Stimulated activated naive B cell treated with anti-CD40 and anti-IgM and Interleukin-4, amounts not matched to agents 10 μg/mL and 1 μg/mL and 100 μg/mL, for 72 hours (primary cell): ENCODE measurements at regions not wholly inside any gene's neighbourhood (a gene's known extent, or its start where the extent isn't known, plus 50 kb on each side); places are given as distances from the start of the nearest gene placed in this dataset.

Experiments
- ATAC-seq, 2 donors: fragments of 150-1000 bp; cut with Tn5 transposase; replicated peaks; 2 replicates each; pipeline ENCODE4 v1.10.0; 2021; ENCODE audit warnings: moderate library complexity in 1 of 2
- DNase-seq: peaks from one replicate; pipeline ENCODE4 v3.0.0; 2021
- H3K27ac Mint-ChIP-seq: one replicate; pipeline ENCODE4 v1.8.0; 2022; ENCODE audit warnings: mild to moderate bottlenecking, mixed read lengths
- H3K27me3 Mint-ChIP-seq, 2 donors: one replicate each; pipeline ENCODE4 v1.8.0; 2022; ENCODE audit warnings: mixed read lengths in 2 of 2
- H3K36me3 Mint-ChIP-seq, 2 donors: one replicate each; pipeline ENCODE4 v1.8.0; 2022; ENCODE audit warnings: mixed read lengths in 2 of 2, mild to moderate bottlenecking in 1 of 2
- H3K4me1 Mint-ChIP-seq, 2 donors: one replicate each; pipeline ENCODE4 v1.8.0; 2022; ENCODE audit warnings: mixed read lengths in 2 of 2, mild to moderate bottlenecking in 1 of 2
- H3K4me3 Mint-ChIP-seq, 2 donors: one replicate each; pipeline ENCODE4 v1.8.0; 2022; ENCODE audit warnings: mild to moderate bottlenecking in 2 of 2, mixed read lengths in 2 of 2, moderate library complexity in 1 of 2
- H3K9me3 Mint-ChIP-seq, 2 donors: one replicate each; pipeline ENCODE4 v1.8.0; 2022; ENCODE audit warnings: mixed read lengths in 2 of 2, mild to moderate bottlenecking in 1 of 2

GRCh38 chr5:111606194-111606593 is 93.9 kb upstream of the STARD4 start:
- Mint-ChIP-seq H3K27ac (no peak overlapping the region), H3K36me3 (no peaks in the 10 kb centered on the region), H3K4me1 (no peaks in the 10 kb centered on the region), H3K27me3 (no peaks in the 10 kb centered on the region), H3K4me3 (no peak overlapping the region), H3K9me3 (peaks cover 2 to 5% of the 10 kb centered on the region in 2 donors)
- ATAC-seq (no peak), DNase-seq (no peak)

GRCh38 chr5:111603446-111603827 is 91.1 kb upstream of the STARD4 start:
- Mint-ChIP-seq H3K27ac (no peak overlapping the region), H3K36me3 (no peaks in the 10 kb centered on the region), H3K27me3 (no peaks in the 10 kb centered on the region), H3K4me1 (no peaks in the 10 kb centered on the region), H3K4me3 (no peak overlapping the region), H3K9me3 (no peaks in the 10 kb centered on the region)
- ATAC-seq: no peak
- DNase-seq: no peak

DNA sequence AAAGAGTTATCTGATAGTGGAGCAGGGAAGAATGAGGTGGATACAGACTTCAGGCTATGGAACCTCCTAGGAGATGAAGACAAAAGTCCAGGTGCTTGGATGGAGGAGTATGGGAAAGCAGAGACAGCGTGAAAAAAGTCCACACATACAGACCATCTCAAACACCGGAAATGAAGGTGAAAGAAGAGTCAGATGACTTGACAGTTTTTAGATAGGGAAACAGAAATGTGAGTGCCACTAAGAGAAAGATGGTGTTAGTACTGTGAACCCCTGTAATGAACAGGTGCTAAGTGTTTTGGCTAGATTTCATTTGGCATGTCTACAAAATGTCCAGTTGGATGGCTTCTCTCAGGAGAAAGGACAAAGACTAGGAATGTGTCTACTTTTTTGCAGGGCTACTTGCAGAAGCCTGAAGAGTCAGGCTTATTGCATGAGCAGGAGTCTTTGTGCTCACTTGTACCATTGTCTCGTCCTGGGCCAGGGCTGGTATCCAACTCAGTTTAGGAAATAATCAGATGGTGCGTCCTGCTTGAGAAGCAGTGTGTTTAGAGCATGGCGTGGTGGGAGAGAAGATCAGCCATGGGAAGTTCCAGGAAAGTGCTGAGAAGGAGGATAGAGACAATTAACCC is 90.6 kb upstream of the STARD4 start:
- no peaks in the 10 kb centered on the region for H3K27me3 Mint-ChIP-seq
- no peak for ATAC-seq
- no peaks in the 10 kb centered on the region for H3K4me1 Mint-ChIP-seq
- H3K9me3 Mint-ChIP-seq: no peaks in the 10 kb centered on the region
- no peak overlapping the region for H3K27ac Mint-ChIP-seq
- DNase-seq: no peak
- no peaks in the 10 kb centered on the region for H3K36me3 Mint-ChIP-seq
- no peak overlapping the region for H3K4me3 Mint-ChIP-seq

DNA sequence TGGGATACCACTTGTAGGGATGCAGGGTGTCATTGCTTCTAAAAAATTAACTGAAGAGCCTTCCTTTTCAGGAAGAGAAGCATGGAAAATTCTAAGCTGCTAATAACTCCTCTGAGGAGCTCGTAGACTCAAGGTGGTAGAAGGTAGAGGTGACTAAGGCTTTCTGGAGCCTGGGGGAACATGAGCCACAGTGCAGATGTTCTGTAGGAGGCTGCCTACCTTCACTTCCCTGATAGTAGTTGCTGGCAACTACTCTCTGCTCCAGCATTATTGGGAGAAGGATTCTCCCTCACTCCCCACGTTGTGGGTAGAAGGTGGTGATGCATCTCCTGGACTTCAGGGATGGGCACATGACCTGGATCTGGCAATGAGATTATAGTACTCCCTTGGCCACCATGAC is 86.7 kb upstream of the STARD4 start:
- Mint-ChIP-seq H3K4me3 (no peak overlapping the region), H3K9me3 (peaks cover 3 to 7% of the 10 kb centered on the region in 2 donors), H3K27ac (no peak overlapping the region), H3K36me3 (peaks cover 0 to 3% of the 10 kb centered on the region in 2 donors), H3K27me3 (no peaks in the 10 kb centered on the region), H3K4me1 (no peaks in the 10 kb centered on the region)
- ATAC-seq (no peak), DNase-seq (no peak)

DNA sequence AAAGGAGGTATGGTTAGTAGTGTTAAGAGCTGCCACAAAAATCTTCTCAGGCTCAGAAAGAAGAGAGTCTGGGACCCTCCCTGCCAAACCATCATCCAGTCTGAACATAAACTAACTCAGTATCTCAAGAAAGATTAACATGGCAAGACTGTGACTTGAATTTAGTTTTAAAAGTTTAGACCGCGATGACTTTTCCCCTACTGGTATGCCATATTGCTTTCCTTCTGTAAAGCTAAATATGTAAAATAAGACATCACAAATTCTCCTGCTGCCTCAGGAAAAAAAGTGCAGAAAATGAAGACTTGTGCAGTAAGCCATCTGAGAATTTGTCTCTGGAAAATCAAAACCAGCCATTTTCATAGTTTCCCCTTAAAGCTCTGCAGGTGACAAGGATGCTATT is 85.2 kb upstream of the STARD4 start:
- DNase-seq: no peak
- Mint-ChIP-seq H3K4me3 (no peak overlapping the region), H3K27me3 (no peaks in the 10 kb centered on the region), H3K4me1 (no peaks in the 10 kb centered on the region), H3K9me3 (peaks cover 3 to 9% of the 10 kb centered on the region in 2 donors), H3K27ac (no peak overlapping the region), H3K36me3 (peaks cover 0 to 3% of the 10 kb centered on the region in 2 donors)
- ATAC-seq: no peak

DNA sequence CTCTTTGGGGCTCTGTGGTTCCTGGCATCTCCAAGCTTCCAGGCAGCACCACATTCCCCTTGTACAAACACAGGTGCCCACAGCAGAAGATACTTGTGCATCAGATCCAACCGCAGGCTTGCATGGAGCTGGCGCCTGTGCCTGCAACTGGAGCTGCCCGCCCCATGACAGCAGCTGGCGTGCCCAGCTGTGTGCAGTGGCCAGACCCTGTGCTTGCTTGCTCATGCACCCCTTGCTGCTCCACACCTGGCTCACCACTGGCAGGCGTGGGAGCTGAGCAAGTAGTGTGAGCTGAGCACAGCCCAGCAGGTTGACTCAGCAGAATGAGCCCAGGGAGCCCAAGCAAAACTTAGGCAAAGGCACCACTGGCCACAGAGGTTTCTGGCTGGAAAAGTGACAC is 84.4 kb upstream of the STARD4 start:
- Mint-ChIP-seq H3K27ac (no peak overlapping the region), H3K4me1 (no peaks in the 10 kb centered on the region), H3K4me3 (no peak overlapping the region), H3K36me3 (peaks cover 0 to 3% of the 10 kb centered on the region in 2 donors), H3K27me3 (no peaks in the 10 kb centered on the region), H3K9me3 (peaks cover 3 to 9% of the 10 kb centered on the region in 2 donors)
- ATAC-seq (no peak), DNase-seq (no peak)

- no peaks in the 10 kb centered on the region for H3K27me3 Mint-ChIP-seq
- DNase-seq: no peak
- H3K27ac Mint-ChIP-seq: no peak overlapping the region
- no peaks in the 10 kb centered on the region for H3K4me1 Mint-ChIP-seq
- peaks cover 0 to 3% of the 10 kb centered on the region in 2 donors for H3K36me3 Mint-ChIP-seq
- no peak overlapping the region for H3K4me3 Mint-ChIP-seq
- H3K9me3 Mint-ChIP-seq: peaks cover 3 to 9% of the 10 kb centered on the region in 2 donors
- no peak for ATAC-seq
Measured at GRCh38 chr5:111595425-111595824, 83.1 kb upstream of the STARD4 start.

DNA sequence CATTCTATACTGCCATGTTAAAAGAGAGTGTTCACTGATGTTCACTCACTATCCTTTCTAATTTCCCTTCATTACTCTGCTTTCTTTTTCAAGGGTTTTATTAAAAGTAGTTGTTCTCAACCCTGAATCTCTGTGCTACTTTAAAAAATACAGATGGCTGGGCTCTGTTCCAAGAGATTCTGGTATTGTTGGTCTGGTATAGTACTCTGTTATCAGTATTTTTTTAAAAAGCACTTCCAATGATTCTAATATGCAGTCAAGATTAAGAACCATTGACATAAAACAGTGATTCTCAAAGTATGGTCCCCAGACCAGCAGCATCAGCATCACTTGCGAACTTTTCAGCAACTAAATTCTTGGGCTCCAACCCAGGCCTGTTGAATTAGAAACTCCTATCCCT is 77.0 kb upstream of the STARD4 start:
- no peak overlapping the region for H3K4me3 Mint-ChIP-seq
- DNase-seq (no peak), ATAC-seq (no peak)
- H3K4me1 Mint-ChIP-seq: peaks cover 4 to 9% of the 10 kb centered on the region in 2 donors
- H3K27ac Mint-ChIP-seq: no peak overlapping the region
- peaks cover 0 to 3% of the 10 kb centered on the region in 2 donors for H3K9me3 Mint-ChIP-seq
- H3K36me3 Mint-ChIP-seq: no peaks in the 10 kb centered on the region
- H3K27me3 Mint-ChIP-seq: peaks cover 0 to 11% of the 10 kb centered on the region in 2 donors

GRCh38 chr5:111587728-111588127 is 75.4 kb upstream of the STARD4 start:
- no peak for ATAC-seq

DNA sequence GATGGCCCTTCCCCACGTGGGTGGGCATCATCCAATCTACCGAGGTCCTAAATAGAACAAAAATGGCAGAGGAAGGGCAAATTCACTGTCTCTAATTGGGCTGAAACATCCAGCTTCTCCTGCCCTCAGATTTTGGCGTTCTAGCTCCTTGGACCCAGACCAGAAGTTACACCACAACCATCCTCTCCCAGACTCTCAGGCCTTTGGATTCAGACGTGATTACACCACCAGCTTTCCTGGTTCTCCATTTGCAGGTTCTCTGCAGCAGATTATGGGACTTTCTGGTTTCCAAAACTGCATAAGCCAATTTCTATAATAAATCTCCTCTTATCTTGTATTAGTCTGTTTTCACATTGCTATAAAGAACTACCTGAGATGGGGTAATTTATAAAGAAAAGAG is 73.6 kb upstream of the STARD4 start:
- Mint-ChIP-seq H3K9me3 (no peaks in the 10 kb centered on the region), H3K36me3 (no peaks in the 10 kb centered on the region), H3K27ac (no peak overlapping the region), H3K4me1 (peaks cover 4 to 9% of the 10 kb centered on the region in 2 donors), H3K27me3 (peaks cover 0 to 11% of the 10 kb centered on the region in 2 donors), H3K4me3 (no peak overlapping the region)
- ATAC-seq (no peak), DNase-seq (no peak)

More at GRCh38 chr5:111587728-111588127, 75.4 kb upstream of the STARD4 start:
- H3K4me1 Mint-ChIP-seq: peaks cover 4 to 9% of the 10 kb centered on the region in 2 donors
- no peaks in the 10 kb centered on the region for H3K36me3 Mint-ChIP-seq
- no peak overlapping the region for H3K27ac Mint-ChIP-seq
- H3K4me3 Mint-ChIP-seq: no peak overlapping the region
- peaks cover 0 to 11% of the 10 kb centered on the region in 2 donors for H3K27me3 Mint-ChIP-seq
- H3K9me3 Mint-ChIP-seq: no peaks in the 10 kb centered on the region
- DNase-seq: no peak

DNA sequence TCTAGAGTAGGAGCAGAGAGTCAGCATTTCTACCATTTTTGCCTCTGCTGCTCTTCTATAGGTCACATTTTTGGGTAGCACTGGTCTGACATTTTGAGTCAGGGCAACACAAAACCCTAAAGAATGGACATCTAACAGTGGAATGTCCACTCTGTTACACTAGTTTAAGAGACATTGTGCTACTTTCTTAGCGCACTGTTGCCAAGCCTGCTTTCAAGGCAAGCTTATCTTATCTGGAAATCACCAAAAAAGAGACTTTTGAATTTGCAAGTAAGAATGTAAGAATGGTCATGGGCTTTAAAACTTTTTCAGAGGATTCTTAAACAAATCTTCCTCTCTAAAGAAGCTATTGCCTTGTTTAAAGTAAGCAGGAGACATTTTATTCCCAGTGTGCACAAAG is 73.0 kb upstream of the STARD4 start:
- H3K27me3 Mint-ChIP-seq: peaks cover 0 to 11% of the 10 kb centered on the region in 2 donors
- ATAC-seq: no peak
- H3K27ac Mint-ChIP-seq: no peak overlapping the region
- H3K4me1 Mint-ChIP-seq: peaks cover 4 to 9% of the 10 kb centered on the region in 2 donors
- DNase-seq: no peak
- no peak overlapping the region for H3K4me3 Mint-ChIP-seq
- no peaks in the 10 kb centered on the region for H3K9me3 Mint-ChIP-seq
- H3K36me3 Mint-ChIP-seq: no peaks in the 10 kb centered on the region

DNA sequence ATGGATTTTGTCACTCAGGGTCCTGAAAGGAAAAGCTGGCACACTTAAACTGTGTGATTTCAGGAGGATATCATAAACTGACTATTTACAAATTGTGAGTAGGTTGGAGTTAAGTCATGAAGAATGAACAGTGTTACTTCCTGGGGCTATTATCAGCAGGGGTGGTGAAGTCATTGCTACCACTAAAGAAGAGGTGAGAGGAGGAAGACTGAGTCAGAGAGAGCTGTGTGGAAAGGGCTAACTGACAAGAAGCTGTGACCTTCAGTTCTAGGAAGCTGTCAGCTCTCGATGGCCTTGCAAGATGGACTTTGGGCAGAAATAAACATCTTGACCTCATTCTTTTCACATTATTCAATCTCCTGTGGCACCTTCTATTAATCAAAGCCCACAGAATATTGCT is 72.3 kb upstream of the STARD4 start:
- Mint-ChIP-seq H3K9me3 (peaks cover 0 to 4% of the 10 kb centered on the region in 2 donors), H3K27me3 (peaks cover 0 to 11% of the 10 kb centered on the region in 2 donors), H3K4me1 (peaks cover 4 to 9% of the 10 kb centered on the region in 2 donors), H3K27ac (no peak overlapping the region), H3K4me3 (no peak overlapping the region), H3K36me3 (no peaks in the 10 kb centered on the region)
- ATAC-seq (no peak), DNase-seq (no peak)

- no peak for ATAC-seq
- Mint-ChIP-seq H3K27ac (no peak overlapping the region), H3K9me3 (peaks cover under 1 to 5% of the 10 kb centered on the region in 2 donors), H3K4me1 (peaks cover 4 to 9% of the 10 kb centered on the region in 2 donors), H3K27me3 (peaks cover 0 to 12% of the 10 kb centered on the region in 2 donors), H3K4me3 (no peak overlapping the region), H3K36me3 (no peaks in the 10 kb centered on the region)
- no peak for DNase-seq
Measured at GRCh38 chr5:111583758-111584203, 71.4 kb upstream of the STARD4 start.

DNA sequence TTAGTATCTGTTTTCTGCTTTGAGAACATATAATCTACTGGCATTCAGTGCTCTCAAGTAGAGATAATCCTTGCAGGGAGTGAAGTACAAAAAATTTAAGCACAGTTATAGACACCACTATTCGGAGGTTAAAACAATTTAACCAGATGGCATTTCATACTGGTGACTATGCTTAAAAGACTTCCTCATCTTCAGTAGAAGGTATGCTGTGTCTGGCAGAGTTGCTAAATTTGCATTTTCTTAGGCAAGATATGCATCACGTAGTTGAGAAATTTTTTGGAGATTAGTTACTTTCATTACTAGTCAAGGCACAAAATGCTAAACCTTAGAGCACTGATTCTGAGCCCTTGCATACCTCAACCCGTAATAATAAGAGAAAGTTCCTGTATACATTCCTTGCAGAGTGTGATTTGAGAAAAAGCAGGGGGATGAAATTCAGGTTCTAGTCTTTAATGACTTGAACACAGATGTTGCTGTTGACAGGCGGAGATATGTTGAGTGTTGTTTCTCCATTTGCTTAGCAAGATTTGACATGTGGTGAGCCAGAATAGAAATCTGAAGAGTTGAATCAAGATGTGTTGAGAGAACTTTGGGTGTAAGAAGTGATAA is 70.8 kb upstream of the STARD4 start:
- DNase-seq (no peak), ATAC-seq (no peak)
- H3K9me3 Mint-ChIP-seq: peaks cover 5 to 12% of the 10 kb centered on the region in 2 donors
- no peak overlapping the region for H3K4me3 Mint-ChIP-seq
- peaks cover 0 to 9% of the 10 kb centered on the region in 2 donors for H3K27me3 Mint-ChIP-seq
- no peak overlapping the region for H3K27ac Mint-ChIP-seq
- H3K36me3 Mint-ChIP-seq: no peaks in the 10 kb centered on the region
- peaks cover 4 to 7% of the 10 kb centered on the region in 2 donors for H3K4me1 Mint-ChIP-seq

- Mint-ChIP-seq H3K4me3 (no peak overlapping the region), H3K27ac (no peak overlapping the region), H3K27me3 (peaks cover 0 to 5% of the 10 kb centered on the region in 2 donors), H3K9me3 (peaks cover 5 to 12% of the 10 kb centered on the region in 2 donors), H3K36me3 (no peaks in the 10 kb centered on the region), H3K4me1 (peaks cover 0 to under 1% of the 10 kb centered on the region in 2 donors)
- DNase-seq (no peak), ATAC-seq (no peak)
Measured at GRCh38 chr5:111582451-111582850, 70.1 kb upstream of the STARD4 start.
